RWPE1 (cell line): ENCODE measurements at regions not wholly inside any gene's neighbourhood (a gene's known extent, or its start where the extent isn't known, plus 50 kb on each side); places are given as distances from the start of the nearest gene placed in this dataset.

Source experiments
- CTCF ChIA-PET: fragments of 350-600 bp; sonication (Branson Sonifier 250); formaldehyde crosslinking; extraction: SDS; loops from one replicate; lab custom pipeline; 2021; lab: Yijun Ruan, JAX
- POLR2A ChIA-PET: fragments of 400-600 bp; formaldehyde crosslinking; extraction: SDS; loops from one replicate; lab custom pipeline; 2020; ENCODE audit warnings: antibody characterized with exemption; ENCODE audit not compliant: low non-redundant PET; lab: Yijun Ruan, JAX
- DNase-seq: peaks from one replicate; pipeline ENCODE4 v3.0.0; 2012; ENCODE audit warnings: low spot score
- H3K27ac ChIP-seq: fragments of 450-650 bp; 2 replicates; pipeline ENCODE4 v1.5.1; 2017
- CTCF ChIP-seq: fragments of 450-650 bp; conservative IDR thresholded peaks from 2 replicates; pipeline ENCODE4 v1.5.1; 2017; ENCODE audit warnings: low read depth, mild to moderate bottlenecking

GRCh38 chr18:56245866-56246580 is 392.4 kb downstream of the TXNL1 start:
- no peak overlapping the region for H3K27ac ChIP-seq
- ChIA-PET POLR2A (no interaction called here), CTCF (no interaction called here)
- no peak for DNase-seq
- TF ChIP-seq CTCF = no peak

GRCh38 chr18:56240405-56240804 is 398.0 kb downstream of the TXNL1 start:
- TF ChIP-seq CTCF = no peak
- no peak for DNase-seq
- ChIA-PET CTCF (no interaction called here), POLR2A (no interaction called here)
- no peak overlapping the region for H3K27ac ChIP-seq

GRCh38 chr18:56238576-56238975 is 399.8 kb downstream of the TXNL1 start:
- no peak for TF ChIP-seq CTCF
- ChIA-PET POLR2A (no interaction called here), CTCF (no interaction called here)
- DNase-seq = no peak
- H3K27ac ChIP-seq = no peak overlapping the region

GRCh38 chr18:56235481-56236013 is 402.8 kb downstream of the TXNL1 start:
- ChIA-PET POLR2A (no interaction called here), CTCF (no interaction called here)
- H3K27ac ChIP-seq = no peak overlapping the region
- no peak for TF ChIP-seq CTCF
- DNase-seq = no peak

GRCh38 chr18:56235071-56235470 is 403.3 kb downstream of the TXNL1 start:
- CTCF ChIA-PET = no interaction called here
- no peak for TF ChIP-seq CTCF
- no peak for DNase-seq
- POLR2A ChIA-PET = no interaction called here
- no peak overlapping the region for H3K27ac ChIP-seq

GRCh38 chr18:56233595-56233994 is 404.8 kb downstream of the TXNL1 start:
- CTCF ChIA-PET = interaction anchor here (0.6 to 0.7 kb wide), 2 partner anchors 57 to 339 kb away, joined by 3 to 4 read pairs; no protein-coding TSS in a partner anchor
- H3K27ac ChIP-seq = no peak overlapping the region
- no peak for TF ChIP-seq CTCF
- peak; percentile 25 for DNase-seq
- POLR2A ChIA-PET = no interaction called here
